CD4-positive, alpha-beta T cell treated with Interleukin-15 for 1 hour (primary cell): ENCODE measurements at regions not wholly inside any gene's neighbourhood (a gene's known extent, or its start where the extent isn't known, plus 50 kb on each side); places are given as distances from the start of the nearest gene placed in this dataset.
"Not testable (repeated sequence)": the region's sequence is repeated elsewhere in the genome, so short reads cannot be mapped to it uniquely, and the experiment has no call there.

Source experiments
- DNase-seq: peaks from one replicate; pipeline ENCODE4 v3.0.0-alpha.2; 2020

- no peak for DNase-seq
These were observed 66.1 kb upstream of the RHOU start for GRCh38 chr1:228669242-228669585.

- DNase-seq = not testable (repeated sequence)
These were observed 54.2 kb upstream of the RHOU start for GRCh38 chr1:228681076-228681565.

- no peak for DNase-seq
These were observed 51.9 kb upstream of the RHOU start for GRCh38 chr1:228683428-228683827.

GRCh38 chr1:228684607-228685006 is 50.7 kb upstream of the RHOU start:
- DNase-seq = no peak

GRCh38 chr1:228685081-228685660 is 50.1 kb upstream of the RHOU start:
- no peak for DNase-seq
